ENCODE measurements at regions not wholly inside any gene's neighbourhood (a gene's known extent, or its start where the extent isn't known, plus 50 kb on each side); places are given as distances from the start of the nearest gene placed in this dataset.

- DNase-seq, result no peak
These were observed 289.4 kb upstream of the FMN2 start for GRCh38 chr1:239802275-239802674.

- DNase-seq, result no peak
These were observed 287.9 kb upstream of the FMN2 start for GRCh38 chr1:239803781-239804180.

GRCh38 chr1:239804266-239804665, 287.4 kb upstream of the FMN2 start:
- DNase-seq, result no peak

- DNase-seq, result no peak
These were observed 286.6 kb upstream of the FMN2 start for GRCh38 chr1:239805042-239805441.

- DNase-seq, result no peak
These were observed 285.6 kb upstream of the FMN2 start for GRCh38 chr1:239805851-239806772.

- no peak for DNase-seq
These were observed 284.8 kb upstream of the FMN2 start for GRCh38 chr1:239806897-239807296.

GRCh38 chr1:239807361-239807760, 284.3 kb upstream of the FMN2 start:
- DNase-seq, result no peak

- DNase-seq, result no peak
These were observed 281.6 kb upstream of the FMN2 start for GRCh38 chr1:239810061-239810481.

- DNase-seq, result no peak
These were observed 280.3 kb upstream of the FMN2 start for GRCh38 chr1:239811211-239811885.

GRCh38 chr1:239812580-239812979, 279.1 kb upstream of the FMN2 start:
- no peak for DNase-seq

- DNase-seq, result no peak
These were observed 277.3 kb upstream of the FMN2 start for GRCh38 chr1:239814306-239814881.

GRCh38 chr1:239815074-239815473, 276.6 kb upstream of the FMN2 start:
- DNase-seq, result no peak

- DNase-seq, result no peak
These were observed 275.5 kb upstream of the FMN2 start for GRCh38 chr1:239816081-239816782.

- no peak for DNase-seq
These were observed 274.4 kb upstream of the FMN2 start for GRCh38 chr1:239817276-239817675.

- no peak for DNase-seq
These were observed 273.9 kb upstream of the FMN2 start for GRCh38 chr1:239817801-239818200.

- no peak for DNase-seq
These were observed 272.6 kb upstream of the FMN2 start for GRCh38 chr1:239819096-239819495.

GRCh38 chr1:239819756-239820250, 271.9 kb upstream of the FMN2 start:
- no peak for DNase-seq

GRCh38 chr1:239823852-239824251, 267.8 kb upstream of the FMN2 start:
- no peak for DNase-seq

- DNase-seq, result no peak
These were observed 265.5 kb upstream of the FMN2 start for GRCh38 chr1:239826211-239826610.

GRCh38 chr1:239826736-239827135, 264.9 kb upstream of the FMN2 start:
- no peak for DNase-seq

- DNase-seq, result no peak
These were observed 262.1 kb upstream of the FMN2 start for GRCh38 chr1:239829535-239829934.

- no peak for DNase-seq
These were observed 259.9 kb upstream of the FMN2 start for GRCh38 chr1:239831577-239832355.

Measured in activated CD8-positive, alpha-beta memory T cell treated with anti-CD3 and anti-CD28 coated beads, Interleukin-2, amount 50 U/mL, for 4 hours (primary cell).